GM21381 (cell line): ENCODE measurements at regions not wholly inside any gene's neighbourhood (a gene's known extent, or its start where the extent isn't known, plus 50 kb on each side); places are given as distances from the start of the nearest gene placed in this dataset.

Experiments used
- ATAC-seq: cut with Tn5 transposase; IDR thresholded peaks from one replicate; pipeline ENCODE4 v1.9.1; 2021; ENCODE audit warnings: mild to moderate bottlenecking, moderate library complexity; ENCODE audit not compliant: unreplicated experiment

DNA sequence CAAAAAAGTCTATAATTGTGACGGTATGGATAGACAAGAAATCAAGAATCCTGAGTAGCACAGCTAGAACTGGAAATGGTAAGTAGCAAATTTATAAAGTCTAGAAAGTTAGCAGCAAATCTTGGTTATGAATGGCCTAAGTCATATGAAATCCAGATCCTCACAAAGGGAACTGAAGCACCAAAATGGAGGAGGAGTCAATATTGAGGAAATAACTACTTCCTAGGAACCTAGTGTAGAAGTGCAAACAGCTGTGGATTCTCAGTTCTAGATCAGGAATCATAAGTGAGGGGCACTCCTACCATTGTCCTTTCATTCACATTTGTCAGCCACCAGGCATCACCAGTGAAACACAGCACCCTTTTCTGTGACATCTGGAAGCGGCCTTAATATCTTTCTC is 202.2 kb upstream of the DCN start:
- no peak for ATAC-seq

DNA sequence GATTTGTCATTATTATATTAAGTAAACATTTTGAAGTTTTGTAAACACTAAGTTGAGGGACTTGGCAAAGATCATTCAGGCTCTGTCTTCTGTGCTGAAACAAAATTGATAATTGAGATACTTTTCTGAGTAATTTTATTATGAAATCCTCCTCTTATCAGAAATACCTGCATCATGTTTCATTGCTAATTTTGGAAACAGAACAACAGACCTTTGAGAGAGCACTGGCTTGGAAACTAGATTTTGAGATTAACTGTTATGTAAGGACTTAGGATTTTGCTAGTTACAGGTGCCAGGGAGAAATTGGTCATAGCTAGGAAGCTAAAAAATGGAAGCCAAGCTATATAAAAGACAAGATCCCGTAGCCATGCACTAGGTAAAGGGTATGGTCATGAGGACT is 201.7 kb upstream of the DCN start:
- ATAC-seq, result no peak

DNA sequence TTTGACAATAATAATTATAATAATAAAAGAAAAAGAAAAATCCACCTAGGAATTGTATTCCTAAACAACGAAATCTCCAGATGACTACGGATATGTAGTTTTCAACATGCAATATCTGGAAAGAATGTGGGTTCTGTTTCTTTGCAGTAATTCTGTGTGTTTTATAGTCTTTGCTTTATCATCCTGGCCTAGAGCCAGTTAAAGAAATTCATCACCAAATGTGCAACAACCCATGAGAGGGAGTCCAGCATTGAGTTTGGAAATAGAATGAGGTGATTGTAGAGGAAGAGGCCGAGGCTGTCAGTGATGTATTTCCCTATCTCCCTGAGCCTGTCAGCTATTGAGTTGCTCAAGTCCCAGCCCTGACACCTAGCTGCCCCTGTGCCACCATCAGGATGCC is 200.5 kb upstream of the DCN start:
- ATAC-seq, result no peak

DNA sequence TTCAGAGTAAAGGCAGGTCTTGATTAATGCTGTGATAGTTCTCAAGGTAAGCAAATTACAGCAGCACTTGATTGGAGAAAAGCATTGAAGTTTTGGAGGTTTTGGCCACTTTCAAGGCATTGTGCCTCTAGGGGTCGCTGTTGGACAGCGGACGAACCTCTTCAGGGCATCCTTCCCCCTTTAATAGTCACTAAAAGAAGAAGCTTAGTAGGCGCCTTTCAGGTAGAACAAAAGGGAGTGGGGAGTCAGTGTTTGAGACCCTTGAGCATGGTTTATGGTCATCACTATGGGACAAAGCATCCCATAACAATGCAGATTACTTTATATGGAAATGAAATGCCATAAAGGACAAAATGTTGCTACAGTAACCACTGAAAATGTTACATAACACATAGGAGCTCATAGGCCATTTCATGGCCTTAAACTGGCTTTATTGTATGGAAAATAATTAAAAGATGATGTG is 199.5 kb upstream of the DCN start:
- ATAC-seq, result no peak

DNA sequence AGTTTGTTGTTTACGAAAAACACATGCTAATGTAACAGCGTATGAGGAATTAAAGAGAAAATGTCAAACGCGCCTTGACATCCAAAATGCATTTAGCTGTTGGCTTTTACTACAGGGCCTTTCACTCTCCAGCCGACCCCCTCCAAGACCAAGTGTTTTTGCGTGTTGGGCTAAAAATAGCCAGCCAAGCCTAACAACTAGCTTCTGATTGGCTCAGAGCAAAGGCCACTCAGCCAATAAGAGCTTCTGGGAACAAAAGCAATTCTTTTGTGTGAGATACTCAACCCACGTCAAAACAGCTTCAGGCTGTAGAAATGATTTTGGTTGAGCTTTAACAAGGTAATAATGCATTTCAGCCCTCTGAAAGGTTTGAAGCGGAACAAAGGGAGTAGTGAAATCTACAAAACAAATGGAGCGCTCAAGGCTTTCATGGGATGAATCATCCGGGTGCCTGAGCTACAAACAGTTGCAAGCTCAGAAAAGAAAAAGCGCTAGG is 198.7 kb upstream of the DCN start:
- ATAC-seq, result peak; percentile 48

DNA sequence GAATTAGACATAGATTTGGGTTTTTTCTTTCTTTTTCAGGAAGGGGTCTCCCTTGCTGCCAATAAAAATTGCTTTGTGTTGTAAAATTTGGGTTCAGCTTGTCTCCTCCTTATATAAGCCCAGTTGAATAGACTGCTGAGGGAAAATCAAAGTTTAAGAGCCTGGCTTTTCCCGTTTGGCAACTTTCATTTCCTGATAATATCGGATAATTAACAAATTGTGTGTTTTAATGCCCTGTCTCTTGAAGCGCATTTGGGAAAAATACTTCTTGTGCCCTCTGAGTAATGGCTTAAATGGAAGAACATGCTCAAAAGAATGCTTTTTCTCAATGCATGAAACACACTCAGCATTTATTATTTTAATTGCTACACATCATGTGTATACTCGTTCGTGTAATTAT is 198.0 kb upstream of the DCN start:
- ATAC-seq, result no peak

DNA sequence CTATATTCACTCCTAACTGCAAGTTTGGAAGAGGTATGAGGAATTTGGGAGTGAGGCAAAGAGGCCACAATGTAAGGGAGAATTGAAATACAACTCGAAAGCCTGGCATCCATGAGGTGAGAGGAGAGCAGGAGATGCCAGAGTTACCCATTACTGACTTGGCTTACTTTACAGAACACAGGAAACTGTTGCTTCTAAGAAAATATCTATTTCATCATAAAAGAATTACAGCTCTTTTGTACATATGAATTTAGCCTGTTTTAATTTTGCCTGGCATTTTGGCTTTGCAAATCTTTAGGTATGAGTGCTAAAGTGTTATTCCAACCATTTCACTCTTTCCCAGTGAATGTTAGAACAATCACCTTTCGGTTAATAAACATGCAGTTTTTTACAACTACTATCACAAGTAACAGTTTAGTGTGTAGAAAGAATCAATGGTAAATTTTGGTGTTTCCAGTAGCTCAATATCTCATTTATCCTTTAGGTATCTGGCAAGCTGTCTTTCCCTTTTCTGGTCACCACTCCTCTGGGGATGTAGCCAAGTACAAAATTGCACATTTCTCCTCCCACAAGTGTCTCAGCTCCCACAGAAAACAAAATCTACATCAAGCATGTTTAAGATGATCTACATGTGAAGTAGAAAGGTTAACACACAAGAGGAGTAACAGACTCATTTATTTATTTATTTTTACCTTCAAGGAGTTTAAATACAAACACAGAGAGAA is 196.6 kb upstream of the DCN start:
- ATAC-seq, result no peak

DNA sequence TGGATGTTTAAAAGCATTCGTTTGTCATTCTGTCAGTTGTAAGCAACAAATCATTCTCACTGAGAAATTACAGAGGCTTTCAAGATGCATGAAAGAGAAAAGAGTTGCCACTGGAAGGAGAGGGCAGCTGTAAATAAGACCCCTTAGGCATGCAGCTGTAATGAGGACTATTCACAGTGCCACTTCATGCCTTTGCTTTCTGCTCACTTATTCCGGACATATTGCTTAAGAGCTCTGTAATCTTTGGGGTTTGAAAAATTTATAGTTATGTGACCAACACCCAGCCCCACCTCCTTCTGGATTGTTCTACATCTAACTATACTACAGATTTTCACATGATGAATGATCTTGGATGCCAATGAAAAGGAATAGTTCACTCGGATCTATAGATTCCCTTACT is 194.8 kb upstream of the DCN start:
- no peak for ATAC-seq

DNA sequence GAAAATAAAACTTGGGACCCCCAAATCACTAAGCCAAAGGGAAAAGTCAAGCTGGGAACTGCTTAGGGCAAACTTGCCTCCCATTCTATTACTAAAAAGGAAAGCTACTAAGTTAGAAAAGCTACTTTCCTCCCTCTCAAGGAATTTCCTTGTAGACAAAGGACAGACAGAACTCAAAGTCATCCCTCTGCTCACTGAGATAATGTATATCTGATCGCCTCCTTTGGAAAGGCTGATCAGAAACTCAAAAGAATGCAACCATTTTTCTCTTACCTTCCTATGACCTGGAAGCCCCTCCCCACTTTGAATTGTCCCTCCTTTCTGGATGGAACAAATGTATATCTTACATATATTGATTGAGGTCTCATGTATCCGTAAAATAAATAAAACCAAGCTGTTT is 190.5 kb upstream of the DCN start:
- no peak for ATAC-seq

DNA sequence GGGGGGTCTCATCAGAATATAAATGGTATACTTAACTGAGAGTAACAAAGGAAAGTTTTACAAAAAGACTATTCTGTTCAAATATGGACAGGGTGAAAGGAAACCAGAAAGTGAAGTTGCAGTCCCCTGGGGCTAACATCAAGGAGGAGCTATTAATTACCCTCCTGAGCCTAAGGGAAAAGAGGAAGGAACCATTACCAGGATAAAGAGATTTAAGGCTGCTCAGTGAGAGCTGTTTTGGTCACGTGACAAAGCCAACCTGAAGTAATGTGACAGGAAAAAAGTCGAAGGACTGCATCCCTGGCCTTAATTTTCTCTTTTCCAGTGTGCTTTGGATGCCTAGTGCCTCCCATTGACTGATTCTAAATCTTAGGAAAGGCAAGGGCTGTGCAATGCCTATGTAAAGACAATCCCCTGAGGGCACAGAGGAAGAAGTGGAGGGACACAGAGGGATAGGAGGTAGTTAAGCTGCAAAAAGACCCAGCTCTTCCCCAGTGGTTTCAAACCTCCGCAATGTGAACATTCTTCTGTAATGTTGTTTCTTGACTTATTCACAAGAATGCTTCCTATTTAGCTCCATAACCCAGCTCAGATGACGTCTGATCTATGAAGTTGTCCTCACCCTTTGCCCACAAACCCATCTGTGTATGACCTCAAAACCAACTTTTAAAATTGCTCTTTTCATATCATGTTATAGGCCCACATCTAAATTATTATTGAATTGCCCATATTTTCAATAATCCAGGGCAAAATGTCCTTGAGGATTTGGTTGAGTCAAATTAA is 187.7 kb upstream of the DCN start:
- ATAC-seq, result no peak

DNA sequence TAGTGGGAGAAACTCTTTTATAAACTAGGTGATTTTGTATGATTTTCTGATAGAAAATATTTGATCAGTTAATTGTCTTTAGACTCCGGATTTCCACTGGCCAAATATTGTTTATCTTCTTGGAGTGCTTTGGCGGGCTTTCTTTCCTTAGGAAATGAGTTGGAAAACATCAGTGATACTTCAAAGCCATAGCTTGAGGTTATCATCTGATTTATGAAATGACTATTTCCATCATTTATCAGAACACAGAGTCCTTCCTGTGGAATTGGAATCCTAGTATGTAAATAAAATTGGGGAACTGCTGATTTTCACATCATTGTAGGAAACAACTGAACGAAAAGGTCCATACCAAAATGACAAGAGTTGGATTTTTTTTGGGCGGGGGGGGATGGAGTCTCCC is 186.0 kb upstream of the DCN start:
- ATAC-seq, result no peak

DNA sequence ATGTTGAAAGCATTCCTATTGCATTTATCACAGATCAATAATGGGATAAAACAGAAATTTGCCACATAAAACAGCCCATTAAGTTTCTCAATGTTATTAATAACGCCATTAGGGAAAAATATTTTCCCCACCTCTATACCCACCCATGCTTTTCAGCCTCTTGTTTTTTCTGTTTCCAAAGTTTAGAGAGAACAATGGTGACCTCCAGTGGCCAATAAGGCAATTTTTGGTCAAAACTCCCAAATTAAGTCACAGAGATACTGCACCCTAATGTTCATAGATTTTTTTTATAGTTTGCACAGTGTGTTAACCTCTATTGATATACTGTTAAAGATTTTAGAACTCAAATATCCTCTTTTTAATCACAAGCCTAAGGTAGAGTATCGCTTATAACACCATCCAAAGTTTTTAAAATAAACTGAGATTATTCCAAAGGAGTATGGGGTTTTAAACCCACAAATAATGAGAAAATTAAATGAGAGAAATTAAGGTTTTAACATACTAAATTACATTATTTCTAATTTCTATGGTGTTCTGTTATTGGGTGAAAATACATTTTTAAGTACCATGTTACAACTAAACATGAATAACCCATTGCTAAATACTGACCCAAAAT is 184.7 kb upstream of the DCN start:
- ATAC-seq, result no peak

DNA sequence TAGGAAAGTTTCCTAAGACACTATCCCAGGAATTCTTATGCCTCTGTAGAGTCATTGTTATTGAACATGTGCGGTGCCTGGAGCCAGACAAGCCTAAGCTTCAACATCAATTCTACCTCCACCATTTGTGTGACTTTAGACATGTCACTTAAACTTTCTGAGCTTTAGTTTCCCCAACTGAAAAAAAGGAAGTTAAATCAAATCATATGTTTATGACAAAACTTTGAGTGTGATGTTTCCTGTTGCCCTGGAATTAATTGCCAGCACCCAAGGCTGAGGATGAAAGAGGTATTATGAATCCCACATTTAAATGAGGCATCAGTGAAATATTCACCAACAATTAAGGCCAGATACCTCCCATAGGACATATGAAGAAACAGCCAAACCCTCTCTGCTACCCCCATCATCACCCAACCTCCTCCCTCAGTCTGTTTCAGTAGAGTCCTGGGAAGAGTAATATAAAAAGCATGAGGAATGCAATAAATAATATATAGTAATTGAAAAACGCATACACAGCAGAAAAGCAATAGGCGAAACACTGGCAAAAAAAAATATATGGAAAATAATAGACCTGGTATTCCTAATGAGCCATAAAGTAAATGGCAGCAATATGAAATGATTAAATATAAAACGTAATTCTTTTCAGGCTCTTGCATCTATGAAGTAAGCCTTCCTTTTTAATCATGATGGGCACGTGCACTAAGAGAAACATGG is 182.0 kb upstream of the DCN start:
- ATAC-seq, result no peak

DNA sequence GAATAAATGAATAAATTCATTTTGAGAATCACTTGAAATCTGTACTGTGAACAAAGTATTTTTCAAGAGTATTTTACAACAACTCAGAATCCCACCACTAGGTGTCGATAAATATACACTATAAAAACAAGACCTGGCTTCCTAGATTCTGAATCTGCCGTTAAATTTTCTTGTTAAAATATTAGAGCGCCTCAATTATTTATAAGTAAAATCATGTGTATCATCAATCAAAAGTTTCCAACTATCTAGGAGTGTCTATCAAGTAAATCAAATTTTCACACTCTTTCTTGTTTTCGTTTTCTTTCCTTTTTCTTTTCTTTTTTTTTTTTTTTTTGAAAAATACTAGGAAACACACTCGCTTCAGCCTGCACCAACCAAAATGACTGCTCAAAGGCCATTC is 179.2 kb upstream of the DCN start:
- ATAC-seq, result no peak

DNA sequence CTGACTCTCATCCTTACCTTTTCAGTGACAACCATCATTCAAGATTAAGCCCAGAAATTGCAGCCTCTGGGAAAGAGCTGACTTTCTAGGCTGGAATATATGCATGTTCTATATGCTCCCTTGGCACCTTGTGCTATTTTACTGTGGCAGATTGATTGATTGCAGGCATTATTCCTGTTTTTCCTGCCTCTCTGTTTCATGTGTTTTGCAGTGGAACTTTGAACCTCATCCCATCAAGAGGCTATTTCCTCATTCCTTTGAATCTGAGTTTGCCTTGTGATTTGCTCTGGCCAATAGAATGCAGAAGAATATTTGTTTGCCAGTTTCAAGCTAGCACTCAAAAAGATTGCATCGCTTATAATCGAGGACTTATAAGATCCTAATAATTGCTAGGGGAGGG is 174.8 kb upstream of the DCN start:
- ATAC-seq, result no peak

DNA sequence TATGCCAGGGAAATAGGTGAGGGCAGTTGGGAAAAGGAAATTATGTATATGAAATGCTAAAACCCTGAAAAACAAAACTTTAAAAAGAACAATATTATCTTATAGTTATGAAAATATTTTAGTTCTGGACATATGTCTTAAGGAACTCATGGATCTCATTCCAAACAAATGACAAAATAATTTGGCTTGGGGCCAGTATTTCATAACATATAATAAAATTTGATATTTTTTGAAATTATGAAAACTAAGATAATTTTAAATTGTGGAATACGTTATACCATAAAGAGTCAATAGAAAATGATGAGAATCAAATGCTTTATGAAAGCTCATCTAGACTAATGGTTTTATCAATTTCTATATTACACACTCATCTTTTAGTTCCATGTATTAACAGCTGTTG is 173.8 kb upstream of the DCN start:
- ATAC-seq, result no peak

DNA sequence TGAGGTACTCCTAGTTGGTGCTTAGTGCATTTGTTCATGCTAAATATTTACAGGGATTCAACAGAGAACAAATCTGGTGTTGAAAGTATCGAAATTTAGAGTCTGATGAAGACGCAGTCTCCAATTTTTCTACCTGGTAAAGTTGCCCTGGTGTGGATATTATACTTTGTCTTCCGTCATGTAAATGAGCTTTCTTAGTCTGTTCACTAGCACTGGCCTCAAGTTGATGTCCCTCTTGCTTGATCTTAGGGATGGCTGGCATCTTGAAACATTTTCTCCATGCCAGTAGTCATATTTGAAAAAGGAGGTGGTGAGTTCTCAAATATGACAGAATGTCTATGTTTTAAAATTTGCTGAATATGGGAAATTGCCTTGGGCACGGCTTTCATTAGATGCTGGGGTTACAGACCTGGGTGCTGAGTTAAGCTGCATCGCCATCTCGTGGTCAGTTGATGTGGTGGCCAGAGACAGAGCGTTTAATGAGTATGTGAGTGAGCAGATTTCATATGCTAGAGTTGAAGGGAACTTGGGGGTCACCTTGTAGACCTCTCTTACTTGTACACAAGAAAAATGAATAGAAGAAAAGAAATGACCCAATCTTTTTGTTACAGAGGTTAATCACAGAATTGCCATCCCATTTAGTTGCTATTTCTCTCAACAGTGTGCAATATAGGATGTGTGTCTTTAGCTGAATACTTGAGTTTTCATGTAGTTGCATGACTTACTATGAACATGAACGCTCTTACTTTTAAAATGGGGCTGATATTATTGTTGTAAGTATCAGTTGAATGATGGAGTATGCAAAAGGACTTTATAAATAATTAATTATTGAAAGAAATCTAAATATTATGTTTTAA is 172.8 kb upstream of the DCN start:
- ATAC-seq, result peak; percentile 76

DNA sequence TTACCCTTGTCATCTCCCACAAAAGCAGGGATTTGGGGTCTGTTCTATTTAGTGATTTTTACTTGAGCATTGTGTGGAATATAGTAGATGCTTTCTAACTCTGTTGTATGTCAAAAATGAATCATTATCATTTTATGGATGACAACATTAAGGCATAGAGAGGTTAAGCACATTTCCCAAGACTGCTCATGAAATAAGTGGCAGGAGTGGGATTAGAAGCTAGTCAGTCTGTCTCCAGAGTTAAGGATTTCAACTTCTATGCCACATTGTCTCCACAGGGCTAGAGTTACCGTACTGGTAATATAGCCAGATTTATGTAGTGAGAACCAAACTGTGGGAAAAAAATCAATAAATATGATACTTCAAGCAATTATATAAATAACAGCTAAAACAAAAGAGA is 170.6 kb upstream of the DCN start:
- no peak for ATAC-seq

DNA sequence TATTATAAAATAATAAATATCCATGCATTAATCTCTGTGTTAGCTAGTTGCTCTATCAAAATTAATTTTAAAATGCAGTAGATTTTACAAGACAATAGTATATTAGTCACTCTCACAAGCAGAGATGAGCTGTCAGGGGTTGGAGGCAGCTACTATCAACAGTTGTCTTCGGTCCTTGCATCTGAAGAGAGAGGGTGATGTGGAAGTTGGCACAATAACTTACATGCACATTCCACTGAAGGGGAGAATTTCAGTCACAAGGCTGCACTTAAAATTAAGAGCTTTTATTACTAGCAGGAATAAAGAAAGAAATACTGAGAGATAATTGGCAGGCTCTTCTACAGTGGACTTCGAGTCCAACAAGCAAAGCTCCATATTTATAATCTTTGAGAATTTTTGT is 166.9 kb upstream of the DCN start:
- no peak for ATAC-seq

DNA sequence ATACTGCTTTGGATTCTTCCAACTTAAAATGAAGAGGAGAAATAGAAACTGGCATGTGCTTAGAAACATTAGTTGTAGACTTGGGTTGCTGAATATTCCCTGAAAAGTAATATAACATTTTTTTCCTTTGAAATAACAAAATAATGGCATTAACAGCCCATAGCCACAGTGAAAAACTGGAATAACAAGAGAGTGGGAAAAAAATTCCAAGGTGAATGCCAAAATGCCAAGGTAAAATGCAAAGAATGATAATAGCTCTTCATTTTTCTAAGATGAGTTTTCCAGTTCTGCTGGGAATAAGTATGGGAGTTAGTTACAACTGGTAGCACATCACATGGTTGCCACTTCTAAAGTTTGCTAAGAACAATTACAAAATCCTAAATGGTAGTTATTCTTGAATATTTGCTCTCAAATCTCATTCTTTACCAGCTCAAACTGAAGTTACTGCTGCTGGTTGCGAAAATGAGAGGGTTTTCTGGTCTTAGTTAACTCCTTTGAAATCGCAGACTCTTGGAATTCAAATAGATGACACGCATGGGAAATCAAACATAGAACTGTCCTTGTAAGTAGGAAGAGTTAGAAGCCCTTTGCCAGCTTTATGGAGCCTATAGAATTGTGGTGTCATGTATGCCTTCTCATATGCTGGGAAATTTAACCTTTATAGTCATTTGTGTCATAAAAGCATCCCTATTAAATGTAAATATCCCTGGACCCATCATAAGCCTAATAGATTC is 165.0 kb upstream of the DCN start:
- ATAC-seq, result no peak
